Neural progenitor cell (in vitro differentiated cells): ENCODE measurements at regions not wholly inside any gene's neighbourhood (a gene's known extent, or its start where the extent isn't known, plus 50 kb on each side); places are given as distances from the start of the nearest gene placed in this dataset.

ENCODE experiments used
- CTCF ChIP-seq: fragments of 200-600 bp; sonication (generic); IDR thresholded peaks from 2 replicates; pipeline ENCODE4 v1.5.1; 2017; ENCODE audit warnings: antibody characterized with exemption, mild to moderate bottlenecking
- EZH2phosphoT487 ChIP-seq: fragments of 200-600 bp; sonication (generic); IDR thresholded peaks from 2 replicates; pipeline ENCODE4 v1.6.1; 2017; ENCODE audit warnings: antibody characterized with exemption

- TF ChIP-seq CTCF = no peak
- no peak for TF ChIP-seq EZH2phosphoT487
Observed at GRCh38 chr16:51701025-51701424, 550.0 kb upstream of the SALL1 start.
